Stimulated activated CD8-positive, alpha-beta memory T cell treated with anti-CD3 and anti-CD28 coated beads, Interleukin-15, amount 100 ng/mL, for 4 hours (primary cell): ENCODE measurements at regions not wholly inside any gene's neighbourhood (a gene's known extent, or its start where the extent isn't known, plus 50 kb on each side); places are given as distances from the start of the nearest gene placed in this dataset.

Source experiments
- DNase-seq, 2 donors: peaks; one replicate each; pipeline ENCODE4 v3.0.0-alpha.2; 2020; ENCODE audit warnings: low read depth in 2 of 2

DNA sequence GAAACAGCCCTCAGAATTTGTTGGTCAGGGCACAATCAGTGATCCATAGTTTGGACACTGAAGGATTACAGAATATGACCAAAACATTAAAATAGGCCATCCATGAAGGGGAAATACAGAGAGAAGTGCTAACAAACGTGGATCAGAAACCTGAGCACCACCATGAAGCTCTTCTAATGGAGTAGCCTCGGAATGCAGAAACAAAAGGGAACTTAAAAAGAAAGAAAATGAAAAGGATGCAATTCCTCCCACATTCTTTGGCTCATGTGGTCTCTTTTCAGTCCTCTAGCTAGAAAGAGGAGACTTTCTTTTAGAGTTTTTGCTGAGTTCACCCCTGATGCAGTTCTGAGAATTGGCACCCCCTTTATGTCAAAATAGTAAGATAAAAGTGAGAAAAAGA is 989.8 kb upstream of the B3GALT2 start:
- DNase-seq = no peak

DNA sequence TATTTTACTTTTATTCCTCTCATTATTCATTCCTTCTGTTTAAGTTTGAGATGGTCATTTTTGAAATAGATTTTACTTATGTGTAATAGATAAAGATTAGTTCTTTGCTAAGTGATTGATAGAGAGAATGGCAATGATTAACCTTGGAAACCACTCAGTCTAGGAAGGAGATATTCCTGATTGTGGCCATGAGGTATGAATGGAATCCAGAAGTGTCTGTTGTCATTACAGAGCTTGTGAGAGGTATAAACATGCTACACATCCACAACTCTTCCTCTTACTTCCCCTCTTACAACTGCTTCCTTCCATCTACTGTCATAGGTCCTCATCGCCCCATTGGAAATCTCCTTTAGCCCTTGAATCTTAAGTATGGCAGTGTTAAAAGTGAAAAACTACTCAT is 988.8 kb upstream of the B3GALT2 start:
- DNase-seq = no peak

DNA sequence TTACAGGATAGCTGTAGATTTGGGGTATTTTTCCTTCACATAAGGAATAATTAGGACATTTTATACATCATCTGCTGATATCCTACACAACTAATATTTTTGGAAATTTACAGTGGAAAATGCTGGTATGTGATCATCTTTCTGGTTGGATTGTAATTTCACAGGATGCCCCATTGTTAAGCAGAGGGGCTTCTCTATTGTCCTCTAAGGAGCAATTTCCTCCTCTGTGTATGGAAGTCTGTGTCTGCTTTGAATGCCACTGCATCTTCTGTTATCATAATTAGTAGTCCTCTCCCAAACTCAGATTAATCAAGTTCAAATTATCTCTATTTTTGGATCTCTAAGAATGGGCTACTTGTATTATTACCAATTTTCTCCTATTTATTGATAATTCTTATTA is 988.1 kb upstream of the B3GALT2 start:
- DNase-seq = no peak

DNA sequence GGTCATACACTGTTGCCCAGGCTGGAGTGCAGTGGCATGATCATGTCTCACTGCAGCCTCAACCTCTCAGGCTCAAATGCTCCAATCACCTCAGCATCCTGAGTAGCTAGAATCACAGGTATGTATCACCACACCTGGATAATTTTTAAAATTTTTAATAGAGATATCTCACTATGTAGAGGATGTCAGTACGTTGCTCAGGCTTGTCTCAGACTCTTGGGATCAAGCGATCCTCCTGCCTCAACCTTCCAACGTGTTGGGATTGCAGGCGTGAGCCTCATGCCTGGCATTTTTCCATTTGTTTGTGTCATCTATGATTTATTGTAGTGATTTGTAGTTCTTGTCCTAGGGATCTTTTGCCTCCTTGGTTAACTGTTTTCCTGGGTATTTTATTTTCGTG is 985.2 kb upstream of the B3GALT2 start:
- no peak for DNase-seq

DNA sequence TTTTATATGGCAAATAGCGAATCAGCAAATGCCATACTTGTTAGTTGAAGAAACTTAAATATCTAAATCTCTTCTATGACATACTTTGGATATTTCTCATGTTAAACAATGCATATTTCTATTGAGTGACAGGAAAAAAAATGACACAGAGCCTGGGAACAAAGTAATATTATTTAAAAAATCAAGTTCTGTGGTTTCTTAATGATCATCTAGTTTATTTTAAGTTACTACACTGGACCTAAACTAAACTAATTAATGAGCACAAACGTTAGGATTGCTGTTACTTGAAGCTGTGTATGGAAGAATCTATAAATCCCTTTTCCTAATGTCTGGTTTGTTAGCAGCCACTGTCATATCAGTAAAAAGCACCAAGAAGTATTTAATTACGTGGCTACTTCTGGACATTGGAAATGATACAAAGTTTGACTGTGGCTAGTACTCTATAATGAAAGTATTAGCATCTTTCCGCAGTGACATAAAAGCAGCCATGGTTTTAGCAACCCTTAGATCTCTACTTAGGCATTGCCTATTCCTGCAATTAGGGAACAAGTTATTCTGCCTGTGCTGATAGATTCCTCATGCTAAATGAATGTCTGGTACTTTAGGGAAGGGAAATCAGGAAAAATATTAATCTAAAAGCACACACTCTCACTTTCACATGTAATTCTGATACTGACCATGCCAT is 981.7 kb upstream of the B3GALT2 start:
- no peak for DNase-seq

DNA sequence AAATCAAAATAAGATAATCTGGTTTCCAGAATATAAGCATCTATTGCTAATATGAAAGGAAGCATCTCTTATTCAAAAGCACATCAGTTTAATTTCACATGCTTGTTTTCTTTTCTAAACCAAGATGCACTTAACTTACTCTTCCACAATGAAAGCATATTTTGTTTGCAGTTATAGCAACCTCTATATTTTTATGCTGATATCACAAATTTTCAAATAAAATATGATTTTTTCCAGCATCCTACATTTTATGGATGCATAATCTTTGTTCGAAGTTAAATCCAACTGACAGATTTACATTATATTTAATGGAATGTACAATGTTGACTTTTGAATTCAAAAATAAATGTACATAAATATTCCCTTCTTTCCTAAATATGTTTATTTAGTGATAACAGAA is 978.3 kb upstream of the B3GALT2 start:
- DNase-seq = no peak

DNA sequence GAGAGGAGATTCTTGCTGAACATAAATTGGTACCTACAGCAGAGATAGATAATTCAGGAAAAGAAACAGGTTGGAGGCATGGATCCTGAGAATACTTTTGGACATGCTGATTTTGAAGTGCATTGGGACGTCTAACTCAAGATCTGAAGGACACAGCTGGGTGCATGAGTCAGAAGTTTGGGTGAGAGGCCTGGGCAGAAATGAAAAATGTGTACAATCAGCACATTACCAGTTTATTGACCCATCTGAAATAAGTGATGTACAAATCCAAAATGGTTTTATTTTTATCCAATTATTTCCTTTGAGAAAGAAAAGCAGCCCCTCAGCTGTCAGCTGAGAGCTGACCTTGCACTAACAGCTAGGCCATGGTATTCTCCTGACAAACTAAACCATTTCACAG is 975.2 kb upstream of the B3GALT2 start:
- DNase-seq = no peak

DNA sequence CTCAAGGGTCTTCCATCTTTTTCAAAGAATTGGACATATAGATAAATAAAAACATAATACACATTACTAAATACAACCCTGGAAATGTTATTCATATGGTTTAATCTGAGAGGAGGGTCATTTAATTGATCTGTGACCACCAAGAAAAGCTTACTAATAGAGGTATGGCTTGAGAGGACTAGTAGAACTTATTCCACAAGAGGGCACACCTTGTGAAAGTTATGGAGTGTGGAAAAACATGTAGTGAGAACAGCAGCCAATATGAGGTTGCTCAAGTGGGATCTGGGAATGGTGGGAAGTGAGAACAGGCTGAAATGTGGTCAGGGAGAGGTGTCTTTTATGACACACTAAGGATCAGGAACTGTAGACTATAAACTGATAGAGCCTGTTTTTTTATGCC is 973.5 kb upstream of the B3GALT2 start:
- no peak for DNase-seq

DNA sequence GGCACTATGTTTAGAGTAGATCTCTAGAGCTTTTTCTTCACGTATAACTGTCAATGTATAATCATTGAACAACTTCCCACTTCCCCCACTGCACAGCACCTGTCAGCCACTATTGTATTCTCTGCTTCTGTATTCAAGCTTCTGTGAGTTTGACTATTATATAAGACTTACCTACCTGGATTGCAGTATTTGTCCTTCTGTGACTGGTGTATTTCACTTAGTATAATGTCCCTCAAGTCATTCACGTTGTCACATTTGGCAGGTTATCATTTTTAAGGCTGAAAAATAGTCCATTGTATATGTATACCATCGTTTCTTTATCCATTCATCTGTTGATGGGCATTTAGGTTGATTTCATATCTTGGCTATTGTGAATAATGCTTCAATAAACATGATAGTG is 969.5 kb upstream of the B3GALT2 start:
- DNase-seq = no peak

DNA sequence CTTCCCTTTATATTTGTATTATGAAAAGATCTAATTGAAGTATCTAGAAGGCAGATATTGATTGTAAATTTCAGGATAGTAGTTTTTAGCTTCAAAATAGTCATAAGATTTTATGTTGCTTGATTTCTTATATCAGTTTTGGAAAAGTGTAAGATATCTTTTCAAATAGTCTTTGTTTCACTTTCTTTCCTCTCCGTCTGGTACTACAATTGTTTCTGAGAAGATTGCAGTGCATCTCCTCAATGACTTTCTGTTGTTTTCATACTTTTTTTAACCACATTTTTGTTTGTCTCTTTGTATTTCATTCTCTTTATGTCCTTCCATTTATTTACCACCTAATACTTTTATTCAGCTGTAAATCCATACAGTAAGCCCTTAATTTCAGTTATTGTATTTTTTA is 964.6 kb upstream of the B3GALT2 start:
- no peak for DNase-seq

DNA sequence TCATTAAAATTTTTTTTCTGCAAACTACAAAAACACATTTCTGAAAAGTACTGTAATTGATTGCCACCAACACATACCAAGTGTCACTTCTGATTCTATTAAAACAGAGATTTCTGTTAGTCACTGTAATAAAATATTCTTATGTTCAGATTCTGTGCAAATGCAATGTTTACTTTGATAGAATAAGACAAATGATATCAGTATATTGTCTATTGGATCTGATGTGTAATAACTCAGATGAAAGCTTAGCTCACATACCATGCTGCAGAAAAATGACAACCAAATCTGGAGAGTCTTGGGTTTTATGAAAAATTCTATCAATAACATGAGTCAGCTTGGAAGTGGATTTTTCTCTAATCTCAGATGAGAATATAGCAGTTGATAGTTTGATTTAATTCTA is 963.8 kb upstream of the B3GALT2 start:
- no peak for DNase-seq

DNA sequence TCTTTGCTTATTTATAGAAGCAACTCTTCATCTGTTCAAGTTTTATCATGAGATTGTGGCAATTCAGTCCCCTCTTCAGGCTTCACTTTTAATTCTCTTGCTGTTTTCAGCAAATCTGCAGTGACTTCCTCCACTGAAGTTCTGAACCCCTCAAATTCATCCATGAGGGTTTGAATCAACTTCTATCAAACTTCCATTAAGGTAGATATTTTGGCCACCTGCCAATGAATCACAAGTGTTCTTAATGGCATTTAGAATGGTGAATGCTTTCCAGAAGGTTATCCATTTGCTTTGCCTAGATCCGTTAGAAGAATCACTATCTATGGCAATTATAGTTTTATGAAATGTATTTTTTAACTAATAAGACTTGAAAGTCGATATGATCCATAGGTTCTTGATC is 946.7 kb upstream of the B3GALT2 start:
- no peak for DNase-seq

DNA sequence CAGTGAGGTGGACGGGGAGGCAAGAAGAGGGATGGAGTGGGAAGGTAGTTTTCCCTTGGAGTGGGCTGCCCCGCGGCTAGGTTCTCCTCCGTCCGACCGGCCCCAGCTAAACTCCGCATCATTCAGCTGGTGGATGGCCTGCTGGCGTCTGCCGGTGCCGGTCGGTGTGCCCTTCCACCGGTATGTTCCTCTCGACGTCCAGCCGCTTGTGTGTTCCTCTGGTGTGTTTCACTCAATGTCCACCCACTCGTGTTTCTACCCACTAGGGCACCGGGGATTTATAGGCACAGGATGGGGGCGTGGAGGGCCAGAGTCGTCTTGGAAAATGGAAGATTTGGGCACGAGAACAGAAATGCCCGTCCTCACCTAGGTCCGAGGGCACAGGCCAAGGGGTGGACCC is 931.7 kb upstream of the B3GALT2 start:
- DNase-seq = no peak

DNA sequence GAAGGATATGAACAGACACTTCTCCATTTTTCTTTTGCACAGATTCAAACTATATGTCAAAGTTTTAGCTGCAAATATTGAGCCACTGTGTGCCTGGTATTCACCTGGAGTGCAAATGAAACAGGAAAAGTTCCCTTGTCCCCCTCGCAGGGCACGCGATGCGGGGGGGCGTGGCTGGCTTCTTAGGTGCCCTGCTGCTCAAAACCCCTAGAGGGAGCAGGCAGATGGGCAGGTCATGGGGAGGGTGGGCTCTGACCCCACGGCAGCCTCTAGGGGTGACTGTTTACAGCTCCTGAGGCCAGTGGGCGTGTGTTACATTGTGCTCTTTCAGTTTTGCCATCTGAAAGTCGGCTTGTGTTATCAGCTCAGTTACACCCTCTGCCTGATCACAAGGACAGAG is 931.2 kb upstream of the B3GALT2 start:
- no peak for DNase-seq

DNA sequence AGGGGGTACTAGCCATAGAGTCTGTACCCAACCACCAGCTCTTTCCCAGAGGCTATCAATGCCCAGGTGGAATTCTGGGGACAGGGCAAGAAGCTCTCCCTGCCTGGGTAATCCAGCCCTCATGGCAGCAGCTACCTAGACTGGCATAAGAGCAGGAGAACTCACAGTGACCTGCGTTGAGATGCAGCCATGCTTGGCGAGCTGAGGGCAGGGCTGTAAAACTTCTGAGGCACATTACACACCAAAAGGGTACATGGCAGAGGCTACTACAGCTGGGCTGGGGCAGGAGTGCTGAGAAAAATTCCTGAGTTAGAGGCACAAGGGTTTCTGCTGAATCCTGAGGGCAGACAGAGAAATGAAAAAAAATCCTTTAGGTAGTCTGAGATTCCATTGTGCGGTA is 927.9 kb upstream of the B3GALT2 start:
- DNase-seq = no peak

DNA sequence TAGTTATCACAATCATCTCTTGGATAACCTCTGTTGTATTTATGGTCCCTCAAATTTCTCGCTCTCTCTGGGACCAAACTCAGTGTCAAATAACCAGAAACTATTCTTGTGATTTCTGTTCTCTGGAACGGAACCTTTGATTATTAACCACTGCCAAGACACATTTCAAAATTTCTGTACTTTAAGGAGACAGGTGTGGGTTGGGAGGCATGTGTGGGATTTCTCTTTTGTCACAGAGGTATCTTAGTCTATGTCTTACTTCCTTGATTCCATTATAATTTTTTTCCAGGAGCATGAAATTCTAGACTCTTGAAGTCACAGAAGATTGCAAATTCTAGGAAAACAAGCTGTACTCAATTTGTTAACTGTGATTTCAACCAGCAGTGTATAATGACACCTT is 919.0 kb upstream of the B3GALT2 start:
- DNase-seq = no peak

DNA sequence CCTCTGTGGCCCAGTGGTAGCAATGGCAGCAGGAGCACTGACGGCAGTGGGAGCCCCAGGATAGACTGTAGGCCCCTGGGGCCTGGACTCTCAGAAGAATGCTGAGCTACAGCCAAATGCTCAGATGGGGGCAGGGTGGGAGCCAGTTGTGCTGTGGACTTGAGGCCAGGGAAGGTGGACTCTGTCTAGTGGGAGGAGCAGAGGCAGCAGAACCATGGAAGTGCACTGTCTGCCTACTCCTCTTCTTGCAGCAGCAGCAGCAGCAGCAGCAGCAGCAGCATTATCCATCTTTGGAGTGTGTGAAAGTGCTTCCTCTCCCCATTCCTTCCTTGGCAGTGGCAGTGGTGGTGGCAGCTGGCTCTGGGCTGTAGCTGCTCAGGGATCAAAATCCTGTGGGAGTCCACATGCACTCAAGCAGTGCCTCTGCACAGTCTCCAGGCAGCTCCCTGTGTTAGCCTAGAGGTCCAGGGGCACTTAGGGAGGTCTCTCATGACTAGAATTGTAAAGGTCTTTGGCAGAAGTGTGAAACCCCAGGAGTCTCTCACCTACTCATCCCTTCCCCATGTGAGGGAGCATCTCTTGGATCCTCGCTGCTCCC is 917.9 kb upstream of the B3GALT2 start:
- DNase-seq = no peak

DNA sequence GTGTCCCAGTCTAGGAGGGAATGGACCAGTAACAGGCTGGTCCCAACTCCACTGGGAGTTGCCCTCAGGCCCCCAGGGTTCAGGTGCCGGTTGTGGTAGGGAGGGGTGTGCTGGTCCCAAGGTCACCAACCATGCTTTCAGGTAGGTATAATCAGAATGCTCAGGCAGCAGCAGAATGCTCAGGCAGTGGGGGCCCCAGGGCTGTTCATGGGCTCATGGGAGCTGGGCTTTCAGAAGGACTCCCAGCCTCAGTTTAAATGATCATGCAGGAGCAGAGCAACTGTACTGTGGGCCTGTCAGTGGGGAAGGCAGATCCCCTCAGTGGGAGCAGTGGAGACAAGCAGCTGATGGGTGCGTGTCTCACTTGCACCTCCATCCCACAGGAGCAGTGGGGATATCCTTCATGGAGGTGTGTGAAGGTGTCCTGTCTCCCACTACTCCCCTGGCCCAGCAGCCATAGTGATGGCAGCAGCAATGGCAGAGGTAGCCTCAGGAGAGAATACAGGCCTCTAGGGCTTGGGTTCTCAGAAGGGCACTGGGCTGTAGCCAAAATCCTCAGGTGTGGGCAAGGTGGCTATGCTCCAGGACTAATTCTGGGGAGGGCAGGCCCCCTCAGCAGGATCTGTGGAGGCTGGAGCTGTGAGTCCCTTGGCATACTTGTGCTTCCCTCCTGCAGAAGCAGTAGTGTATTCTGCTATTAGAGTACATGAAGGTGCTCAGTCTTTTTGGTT is 917.3 kb upstream of the B3GALT2 start:
- no peak for DNase-seq

DNA sequence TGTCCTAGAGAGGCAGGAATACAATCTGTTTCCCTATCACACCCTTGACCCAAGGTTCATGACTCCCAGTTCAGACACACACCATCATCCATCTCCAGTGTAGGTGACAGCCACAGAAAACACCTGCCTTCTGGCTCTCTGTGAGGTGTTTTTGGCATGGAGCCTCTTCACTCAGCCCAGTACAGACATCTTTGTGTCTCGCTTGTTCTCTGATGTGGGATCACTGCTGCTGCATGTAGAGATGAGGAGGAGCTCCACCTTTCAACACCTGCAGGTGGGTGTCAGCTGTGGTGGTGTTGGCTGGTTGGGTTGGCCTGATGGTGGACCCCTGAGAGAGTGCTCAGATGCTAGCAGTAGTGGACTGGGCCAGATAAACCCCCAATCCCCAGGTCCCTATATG is 916.7 kb upstream of the B3GALT2 start:
- DNase-seq = no peak

DNA sequence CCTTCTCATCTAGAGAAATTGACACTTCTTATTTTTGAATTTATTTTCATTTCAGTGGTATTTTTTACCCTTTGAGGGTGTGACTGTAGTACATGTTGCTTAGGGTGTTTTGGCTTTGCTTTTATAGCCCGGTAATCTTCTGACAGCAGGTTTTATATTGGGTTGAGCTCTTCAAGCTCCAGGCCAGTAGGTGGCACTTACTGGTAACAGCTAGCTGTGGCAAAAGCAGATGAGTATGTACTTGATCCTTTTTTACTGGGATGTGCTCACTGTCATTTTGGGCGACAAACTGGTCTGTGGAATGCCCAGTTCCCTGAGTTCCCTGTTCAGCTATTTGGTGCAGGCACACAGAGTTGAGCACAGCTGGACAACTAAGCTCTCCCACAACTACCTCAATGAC is 916.2 kb upstream of the B3GALT2 start:
- DNase-seq = no peak

DNA sequence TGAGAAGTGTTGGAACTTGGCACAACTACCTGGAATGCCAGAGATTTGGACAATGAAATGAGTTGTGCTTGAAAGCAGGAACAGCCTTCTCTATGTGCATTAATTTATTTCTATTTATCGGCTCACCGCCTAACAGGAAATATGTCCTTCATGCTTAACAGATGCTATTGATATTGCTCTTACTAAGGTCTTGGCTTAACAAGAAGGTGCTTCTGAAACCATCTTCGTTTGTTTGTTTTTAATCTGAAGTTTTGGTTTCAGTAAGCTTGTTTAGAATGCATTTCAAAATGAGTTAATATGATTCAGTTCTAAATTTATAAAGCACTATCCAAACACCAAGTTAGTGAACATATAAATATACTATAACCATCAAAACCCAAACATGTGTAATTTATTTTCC is 898.3 kb upstream of the B3GALT2 start:
- no peak for DNase-seq

DNA sequence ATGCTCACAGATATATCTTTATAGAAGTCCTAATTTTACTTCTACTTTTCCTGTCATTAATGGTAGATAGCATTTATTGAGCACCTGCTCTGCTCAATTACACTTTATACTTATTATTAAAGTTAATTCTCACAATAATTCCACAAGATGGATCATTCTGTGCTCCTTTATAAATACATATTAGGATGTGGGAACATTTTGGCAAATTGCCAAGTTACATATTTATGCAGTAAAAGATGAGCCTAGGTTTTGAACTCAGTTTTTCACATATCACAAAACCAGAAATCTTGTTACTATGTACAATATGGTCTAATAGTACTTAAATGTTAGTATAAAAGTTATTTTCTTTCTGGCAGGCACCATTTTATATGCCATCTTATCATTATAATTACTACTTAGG is 895.0 kb upstream of the B3GALT2 start:
- no peak for DNase-seq

DNA sequence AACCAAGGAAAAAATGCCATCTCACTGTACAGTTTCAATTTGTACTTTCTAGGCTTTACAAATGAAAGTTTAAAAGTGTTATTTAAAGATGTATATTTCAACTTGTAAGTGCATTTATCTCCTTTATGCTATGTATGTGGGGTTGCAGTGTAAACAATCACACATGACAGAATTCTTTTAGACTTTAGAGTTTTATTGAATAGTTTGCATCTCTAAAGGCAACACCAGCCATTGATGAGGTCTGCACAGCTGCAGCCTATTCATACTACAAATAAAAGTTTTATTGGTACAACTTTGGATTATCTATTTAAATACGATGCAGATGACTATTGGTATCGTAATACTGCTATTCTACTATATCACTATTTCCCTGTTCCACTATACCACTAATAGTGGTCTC is 894.4 kb upstream of the B3GALT2 start:
- no peak for DNase-seq

DNA sequence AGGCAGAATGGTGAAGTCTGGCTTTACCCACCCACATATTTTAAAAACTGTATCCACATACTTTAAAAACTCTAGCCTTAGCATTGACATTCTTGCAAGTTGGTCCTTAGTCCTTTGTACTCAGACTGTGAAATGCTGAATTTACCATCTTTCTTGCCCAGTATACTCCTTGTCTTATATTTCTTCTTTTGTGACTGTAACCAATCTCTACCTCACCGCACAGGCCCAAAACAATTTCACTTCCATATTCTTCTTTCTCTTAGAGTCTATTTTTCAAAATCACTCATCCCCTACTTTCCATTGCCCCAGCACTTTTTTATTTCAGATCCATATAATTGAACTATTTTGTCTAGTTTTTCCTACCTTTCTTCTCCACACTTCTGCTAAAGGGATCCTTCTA is 892.4 kb upstream of the B3GALT2 start:
- DNase-seq = no peak
